ENCODE measurements at regions not wholly inside any gene's neighbourhood (a gene's known extent, or its start where the extent isn't known, plus 50 kb on each side); places are given as distances from the start of the nearest gene placed in this dataset.

DNA sequence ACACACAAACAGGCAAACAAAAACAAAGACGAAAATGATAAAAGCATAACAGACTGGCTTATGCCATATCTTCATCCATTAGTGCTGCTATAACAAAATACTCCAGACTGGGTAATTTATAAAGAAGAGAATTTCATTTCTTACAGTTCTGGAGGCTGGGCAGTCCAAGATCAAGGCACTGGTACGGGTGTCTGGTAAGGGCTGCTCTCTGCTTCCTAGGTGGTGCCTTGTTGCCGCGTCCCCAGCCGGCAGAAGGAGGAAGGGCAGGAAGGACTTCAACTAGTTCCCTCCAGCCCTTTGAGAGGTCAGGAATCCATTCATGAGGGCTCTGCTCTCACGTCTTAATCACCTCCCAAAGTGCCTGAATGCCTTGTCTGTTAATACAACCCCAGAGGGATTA lies 122.6 kb downstream of the BOD1 start:
- TF ChIP-seq, protein P1, sequence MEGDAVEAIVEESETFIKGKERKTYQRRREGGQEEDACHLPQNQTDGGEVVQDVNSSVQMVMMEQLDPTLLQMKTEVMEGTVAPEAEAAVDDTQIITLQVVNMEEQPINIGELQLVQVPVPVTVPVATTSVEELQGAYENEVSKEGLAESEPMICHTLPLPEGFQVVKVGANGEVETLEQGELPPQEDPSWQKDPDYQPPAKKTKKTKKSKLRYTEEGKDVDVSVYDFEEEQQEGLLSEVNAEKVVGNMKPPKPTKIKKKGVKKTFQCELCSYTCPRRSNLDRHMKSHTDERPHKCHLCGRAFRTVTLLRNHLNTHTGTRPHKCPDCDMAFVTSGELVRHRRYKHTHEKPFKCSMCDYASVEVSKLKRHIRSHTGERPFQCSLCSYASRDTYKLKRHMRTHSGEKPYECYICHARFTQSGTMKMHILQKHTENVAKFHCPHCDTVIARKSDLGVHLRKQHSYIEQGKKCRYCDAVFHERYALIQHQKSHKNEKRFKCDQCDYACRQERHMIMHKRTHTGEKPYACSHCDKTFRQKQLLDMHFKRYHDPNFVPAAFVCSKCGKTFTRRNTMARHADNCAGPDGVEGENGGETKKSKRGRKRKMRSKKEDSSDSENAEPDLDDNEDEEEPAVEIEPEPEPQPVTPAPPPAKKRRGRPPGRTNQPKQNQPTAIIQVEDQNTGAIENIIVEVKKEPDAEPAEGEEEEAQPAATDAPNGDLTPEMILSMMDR (IDR thresholded peaks at IDR 0.05; ENCODE audit: poor library complexity): no peak
- no peak for TF ChIP-seq EZH2 (IDR thresholded peaks at IDR 0.05; ENCODE audit: borderline replicate concordance)
- TF ChIP-seq EZH2phosphoT487 (IDR thresholded peaks at IDR 0.05; ENCODE audit: low read depth, severe bottlenecking, unreplicated experiment): no peak

All from hepatocyte (in vitro differentiated cells).